GM23338 (cell line): ENCODE measurements at regions not wholly inside any gene's neighbourhood (a gene's known extent, or its start where the extent isn't known, plus 50 kb on each side); places are given as distances from the start of the nearest gene placed in this dataset.

Experiments used
- ATAC-seq: fragments of 200-7000 bp; cut with Tn5 transposase; 3 replicates; pipeline ENCODE4 v1.9.1; 2020
- DNase-seq: peaks from one replicate; pipeline ENCODE4 v3.0.0-alpha.2; 2015; ENCODE audit warnings: low spot score
- H2AFZ ChIP-seq: fragments of 200-600 bp; sonication (generic); 2 replicates; pipeline ENCODE4 v1.8.0; 2016; ENCODE audit warnings: antibody characterized with exemption, mild to moderate bottlenecking, moderate library complexity
- H3F3A ChIP-seq: fragments of 200-600 bp; sonication (generic); replicated peaks from 2 replicates; pipeline ENCODE4 v1.8.0; 2017; ENCODE audit warnings: antibody characterized with exemption, mixed run types, low read depth
- H3K27ac ChIP-seq: fragments of 200-600 bp; sonication (generic); 2 replicates; pipeline ENCODE4 v1.6.1; 2016; ENCODE audit warnings: low read depth
- H3K27me3 ChIP-seq: fragments of 200-600 bp; sonication (generic); 2 replicates; pipeline ENCODE4 v1.8.0; 2016; ENCODE audit warnings: mild to moderate bottlenecking, mixed run types, moderate library complexity; ENCODE audit not compliant: insufficient read depth
- H3K36me3 ChIP-seq: fragments of 200-600 bp; sonication (generic); 2 replicates; pipeline ENCODE4 v1.8.0; 2016; ENCODE audit warnings: mild to moderate bottlenecking; ENCODE audit not compliant: insufficient read depth
- H3K4me1 ChIP-seq: fragments of 200-600 bp; sonication (generic); 2 replicates; pipeline ENCODE4 v1.8.0; 2016; ENCODE audit warnings: mild to moderate bottlenecking, moderate library complexity; ENCODE audit not compliant: insufficient read depth
- H3K4me2 ChIP-seq: fragments of 200-600 bp; sonication (generic); 2 replicates; pipeline ENCODE4 v1.7.1; 2017; ENCODE audit warnings: mixed run types
- H3K4me3 ChIP-seq: fragments of 200-600 bp; sonication (generic); 2 replicates; pipeline ENCODE4 v1.6.1; 2016; ENCODE audit warnings: mixed run types
- H3K79me2 ChIP-seq: fragments of 200-600 bp; sonication (generic); replicated peaks from 2 replicates; pipeline ENCODE4 v1.8.0; 2017; ENCODE audit warnings: mild to moderate bottlenecking; ENCODE audit not compliant: insufficient read depth
- H3K9me2 ChIP-seq: fragments of 200-600 bp; sonication (generic); 2 replicates; pipeline ENCODE4 v1.8.0; 2017; ENCODE audit not compliant: insufficient read depth
- H4K20me1 ChIP-seq: fragments of 200-600 bp; sonication (generic); replicated peaks from 2 replicates; pipeline ENCODE4 v1.8.0; 2017; ENCODE audit warnings: mild to moderate bottlenecking; ENCODE audit not compliant: insufficient read depth
- H3K27ac Mint-ChIP-seq: 2 replicates; pipeline ENCODE4 v1.8.0; 2020; ENCODE audit warnings: inconsistent platforms, mild to moderate bottlenecking, moderate library complexity, mixed read lengths
- H3K27me3 Mint-ChIP-seq: 3 replicates; pipeline ENCODE4 v1.8.0; 2022; ENCODE audit warnings: low read depth, mild to moderate bottlenecking, moderate library complexity, mixed read lengths, inconsistent platforms; ENCODE audit not compliant: insufficient read depth, poor library complexity
- H3K36me3 Mint-ChIP-seq: 3 replicates; pipeline ENCODE4 v1.8.0; 2021; ENCODE audit warnings: low read depth, mild to moderate bottlenecking, inconsistent platforms, moderate library complexity, mixed read lengths
- H3K4me1 Mint-ChIP-seq: 3 replicates; pipeline ENCODE4 v1.8.0; 2020; ENCODE audit warnings: mild to moderate bottlenecking, inconsistent platforms, mixed read lengths
- H3K4me3 Mint-ChIP-seq: 3 replicates; pipeline ENCODE4 v1.8.0; 2021; ENCODE audit warnings: moderate library complexity, mild to moderate bottlenecking, inconsistent platforms, mixed read lengths
- H3K9me3 Mint-ChIP-seq: 3 replicates; pipeline ENCODE4 v1.8.0; 2020; ENCODE audit warnings: moderate library complexity, mild to moderate bottlenecking, inconsistent platforms, mixed read lengths
- CREB1 ChIP-seq: fragments of 250-450 bp; sonication (Bioruptor Pico); IDR thresholded peaks from 2 replicates; pipeline ENCODE4 v1.5.0; 2020; ENCODE audit warnings: low read depth, mild to moderate bottlenecking, moderate library complexity
- CTCF ChIP-seq, 2 experiments: fragments of 200-600 bp in 1 of 2; sonication (generic) in 1 of 2; conservative IDR thresholded peaks; 2 replicates each; pipeline versions ENCODE4 v1.5.1 to v1.6.1; 2016 to 2017; ENCODE audit warnings: antibody characterized with exemption in 2 of 2, low read depth in 2 of 2, mild to moderate bottlenecking in 2 of 2, moderate library complexity in 1 of 2
- EZH2 ChIP-seq: fragments of 200-600 bp; sonication (generic); IDR thresholded peaks from one replicate; pipeline ENCODE4 v1.8.0; 2017; ENCODE audit warnings: antibody characterized with exemption, mild to moderate bottlenecking, low read depth; ENCODE audit not compliant: unreplicated experiment
- EZH2phosphoT487 ChIP-seq: fragments of 200-600 bp; sonication (generic); IDR thresholded peaks from one replicate; pipeline ENCODE4 v1.8.1; 2018; ENCODE audit warnings: antibody characterized with exemption; ENCODE audit not compliant: unreplicated experiment
- JUNB ChIP-seq: IDR thresholded peaks from one replicate; pipeline ENCODE4 v1.6.1; 2016; ENCODE audit warnings: antibody characterized with exemption; ENCODE audit not compliant: unreplicated experiment
- NANOG ChIP-seq: IDR thresholded peaks from 2 replicates; pipeline ENCODE4 v1.6.1; 2016; ENCODE audit warnings: antibody characterized with exemption, borderline replicate concordance
- POLR2AphosphoS5 ChIP-seq: IDR thresholded peaks from 2 replicates; pipeline ENCODE4 v1.6.1; 2016; ENCODE audit warnings: antibody characterized with exemption, low read depth
- STAT1 ChIP-seq: IDR thresholded peaks from one replicate; pipeline ENCODE4 v1.6.1; 2016; ENCODE audit warnings: antibody characterized with exemption; ENCODE audit not compliant: unreplicated experiment
- ZNF114 ChIP-seq: fragments of 250-450 bp; sonication (Bioruptor Pico); IDR thresholded peaks from 2 replicates; pipeline ENCODE4 v1.5.0; 2020; ENCODE audit warnings: mild to moderate bottlenecking, moderate library complexity
- ZNF331 ChIP-seq: fragments of 250-450 bp; sonication (Bioruptor Pico); IDR thresholded peaks from 2 replicates; pipeline ENCODE4 v1.5.0; 2020; ENCODE audit warnings: low read depth, mild to moderate bottlenecking, moderate library complexity
- TF ChIP-seq, protein P1 (sequence below): IDR thresholded peaks from 2 replicates; pipeline ENCODE4 v1.6.1; 2016; ENCODE audit warnings: antibody characterized with exemption
- TF ChIP-seq, protein P2 (sequence below): fragments of 250-450 bp; sonication (Bioruptor Pico); IDR thresholded peaks from 2 replicates; pipeline ENCODE4 v1.5.0; 2020; ENCODE audit warnings: mild to moderate bottlenecking, moderate library complexity
- TF ChIP-seq, protein P3 (sequence below): IDR thresholded peaks from one replicate; pipeline ENCODE4 v1.6.1; 2018; ENCODE audit warnings: antibody characterized with exemption; ENCODE audit not compliant: unreplicated experiment

DNA sequence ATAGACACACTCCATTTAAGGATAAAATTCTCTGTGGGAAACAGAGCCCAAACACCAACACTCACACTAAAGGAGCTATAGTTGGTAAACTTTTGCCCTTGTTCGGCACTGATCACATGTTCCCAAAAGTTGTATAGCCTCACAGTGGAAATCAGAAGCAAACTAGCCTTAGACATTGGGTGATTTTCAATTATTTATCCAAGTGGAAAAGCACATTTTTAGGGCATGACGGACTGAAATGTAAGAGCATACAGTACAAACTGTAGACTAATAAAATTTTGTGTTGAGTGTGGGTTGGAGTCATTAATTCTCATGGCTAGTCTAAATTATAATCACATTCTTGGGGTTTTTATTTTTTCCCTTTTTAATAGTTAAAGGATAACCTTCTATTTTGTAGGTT is 202.4 kb downstream of the MOXD1 start:
- Histone ChIP-seq H3K27ac (no peak overlapping the region), H3K9me2 (no peaks in the 10 kb centered on the region), H3F3A (no peaks in the 10 kb centered on the region), H3K27me3 (no peaks in the 10 kb centered on the region), H3K4me3 (no peak overlapping the region), H4K20me1 (no peaks in the 10 kb centered on the region), H3K4me1 (no peaks in the 10 kb centered on the region), H2AFZ (no peak overlapping the region), H3K79me2 (no peaks in the 10 kb centered on the region), H3K36me3 (no peaks in the 10 kb centered on the region), H3K4me2 (no peak overlapping the region)
- no peaks in the 10 kb centered on the region for H3K27me3 Mint-ChIP-seq
- no peak for DNase-seq
- peaks cover 5% of the 10 kb centered on the region; the same call in 2 of the 3 replicates for H3K4me1 Mint-ChIP-seq
- no peak for ATAC-seq
- TF ChIP-seq POLR2AphosphoS5 (no peak), EZH2 (no peak), CREB1 (CRISPR knock-in tag) (no peak), CTCF (conservative IDR thresholded peaks at IDR 0.05; ENCODE audit: low read depth in 2 of 2) (no peak), NANOG (no peak), ZNF114 (CRISPR knock-in tag) (no peak), STAT1 (no peak), EZH2phosphoT487 (no peak), JUNB (no peak), ZNF331 (CRISPR knock-in tag) (no peak)
- TF ChIP-seq, protein P1, sequence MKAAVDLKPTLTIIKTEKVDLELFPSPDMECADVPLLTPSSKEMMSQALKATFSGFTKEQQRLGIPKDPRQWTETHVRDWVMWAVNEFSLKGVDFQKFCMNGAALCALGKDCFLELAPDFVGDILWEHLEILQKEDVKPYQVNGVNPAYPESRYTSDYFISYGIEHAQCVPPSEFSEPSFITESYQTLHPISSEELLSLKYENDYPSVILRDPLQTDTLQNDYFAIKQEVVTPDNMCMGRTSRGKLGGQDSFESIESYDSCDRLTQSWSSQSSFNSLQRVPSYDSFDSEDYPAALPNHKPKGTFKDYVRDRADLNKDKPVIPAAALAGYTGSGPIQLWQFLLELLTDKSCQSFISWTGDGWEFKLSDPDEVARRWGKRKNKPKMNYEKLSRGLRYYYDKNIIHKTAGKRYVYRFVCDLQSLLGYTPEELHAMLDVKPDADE, result no peak
- TF ChIP-seq, protein P2, sequence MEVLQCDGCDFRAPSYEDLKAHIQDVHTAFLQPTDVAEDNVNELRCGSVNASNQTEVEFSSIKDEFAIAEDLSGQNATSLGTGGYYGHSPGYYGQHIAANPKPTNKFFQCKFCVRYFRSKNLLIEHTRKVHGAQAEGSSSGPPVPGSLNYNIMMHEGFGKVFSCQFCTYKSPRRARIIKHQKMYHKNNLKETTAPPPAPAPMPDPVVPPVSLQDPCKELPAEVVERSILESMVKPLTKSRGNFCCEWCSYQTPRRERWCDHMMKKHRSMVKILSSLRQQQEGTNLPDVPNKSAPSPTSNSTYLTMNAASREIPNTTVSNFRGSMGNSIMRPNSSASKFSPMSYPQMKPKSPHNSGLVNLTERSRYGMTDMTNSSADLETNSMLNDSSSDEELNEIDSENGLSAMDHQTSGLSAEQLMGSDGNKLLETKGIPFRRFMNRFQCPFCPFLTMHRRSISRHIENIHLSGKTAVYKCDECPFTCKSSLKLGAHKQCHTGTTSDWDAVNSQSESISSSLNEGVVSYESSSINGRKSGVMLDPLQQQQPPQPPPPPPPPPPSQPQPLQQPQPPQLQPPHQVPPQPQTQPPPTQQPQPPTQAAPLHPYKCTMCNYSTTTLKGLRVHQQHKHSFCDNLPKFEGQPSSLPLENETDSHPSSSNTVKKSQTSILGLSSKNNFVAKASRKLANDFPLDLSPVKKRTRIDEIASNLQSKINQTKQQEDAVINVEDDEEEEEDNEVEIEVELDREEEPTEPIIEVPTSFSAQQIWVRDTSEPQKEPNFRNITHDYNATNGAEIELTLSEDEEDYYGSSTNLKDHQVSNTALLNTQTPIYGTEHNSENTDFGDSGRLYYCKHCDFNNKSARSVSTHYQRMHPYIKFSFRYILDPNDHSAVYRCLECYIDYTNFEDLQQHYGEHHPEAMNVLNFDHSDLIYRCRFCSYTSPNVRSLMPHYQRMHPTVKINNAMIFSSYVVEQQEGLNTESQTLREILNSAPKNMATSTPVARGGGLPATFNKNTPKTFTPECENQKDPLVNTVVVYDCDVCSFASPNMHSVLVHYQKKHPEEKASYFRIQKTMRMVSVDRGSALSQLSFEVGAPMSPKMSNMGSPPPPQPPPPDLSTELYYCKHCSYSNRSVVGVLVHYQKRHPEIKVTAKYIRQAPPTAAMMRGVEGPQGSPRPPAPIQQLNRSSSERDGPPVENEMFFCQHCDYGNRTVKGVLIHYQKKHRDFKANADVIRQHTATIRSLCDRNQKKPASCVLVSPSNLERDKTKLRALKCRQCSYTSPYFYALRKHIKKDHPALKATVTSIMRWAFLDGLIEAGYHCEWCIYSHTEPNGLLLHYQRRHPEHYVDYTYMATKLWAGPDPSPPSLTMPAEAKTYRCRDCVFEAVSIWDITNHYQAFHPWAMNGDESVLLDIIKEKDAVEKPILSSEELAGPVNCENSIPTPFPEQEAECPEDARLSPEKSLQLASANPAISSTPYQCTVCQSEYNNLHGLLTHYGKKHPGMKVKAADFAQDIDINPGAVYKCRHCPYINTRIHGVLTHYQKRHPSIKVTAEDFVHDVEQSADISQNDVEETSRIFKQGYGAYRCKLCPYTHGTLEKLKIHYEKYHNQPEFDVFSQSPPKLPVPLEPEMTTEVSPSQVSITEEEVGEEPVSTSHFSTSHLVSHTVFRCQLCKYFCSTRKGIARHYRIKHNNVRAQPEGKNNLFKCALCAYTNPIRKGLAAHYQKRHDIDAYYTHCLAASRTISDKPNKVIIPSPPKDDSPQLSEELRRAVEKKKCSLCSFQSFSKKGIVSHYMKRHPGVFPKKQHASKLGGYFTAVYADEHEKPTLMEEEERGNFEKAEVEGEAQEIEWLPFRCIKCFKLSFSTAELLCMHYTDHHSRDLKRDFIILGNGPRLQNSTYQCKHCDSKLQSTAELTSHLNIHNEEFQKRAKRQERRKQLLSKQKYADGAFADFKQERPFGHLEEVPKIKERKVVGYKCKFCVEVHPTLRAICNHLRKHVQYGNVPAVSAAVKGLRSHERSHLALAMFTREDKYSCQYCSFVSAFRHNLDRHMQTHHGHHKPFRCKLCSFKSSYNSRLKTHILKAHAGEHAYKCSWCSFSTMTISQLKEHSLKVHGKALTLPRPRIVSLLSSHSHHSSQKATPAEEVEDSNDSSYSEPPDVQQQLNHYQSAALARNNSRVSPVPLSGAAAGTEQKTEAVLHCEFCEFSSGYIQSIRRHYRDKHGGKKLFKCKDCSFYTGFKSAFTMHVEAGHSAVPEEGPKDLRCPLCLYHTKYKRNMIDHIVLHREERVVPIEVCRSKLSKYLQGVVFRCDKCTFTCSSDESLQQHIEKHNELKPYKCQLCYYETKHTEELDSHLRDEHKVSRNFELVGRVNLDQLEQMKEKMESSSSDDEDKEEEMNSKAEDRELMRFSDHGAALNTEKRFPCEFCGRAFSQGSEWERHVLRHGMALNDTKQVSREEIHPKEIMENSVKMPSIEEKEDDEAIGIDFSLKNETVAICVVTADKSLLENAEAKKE (CRISPR knock-in tag), result no peak
- TF ChIP-seq, protein P3, sequence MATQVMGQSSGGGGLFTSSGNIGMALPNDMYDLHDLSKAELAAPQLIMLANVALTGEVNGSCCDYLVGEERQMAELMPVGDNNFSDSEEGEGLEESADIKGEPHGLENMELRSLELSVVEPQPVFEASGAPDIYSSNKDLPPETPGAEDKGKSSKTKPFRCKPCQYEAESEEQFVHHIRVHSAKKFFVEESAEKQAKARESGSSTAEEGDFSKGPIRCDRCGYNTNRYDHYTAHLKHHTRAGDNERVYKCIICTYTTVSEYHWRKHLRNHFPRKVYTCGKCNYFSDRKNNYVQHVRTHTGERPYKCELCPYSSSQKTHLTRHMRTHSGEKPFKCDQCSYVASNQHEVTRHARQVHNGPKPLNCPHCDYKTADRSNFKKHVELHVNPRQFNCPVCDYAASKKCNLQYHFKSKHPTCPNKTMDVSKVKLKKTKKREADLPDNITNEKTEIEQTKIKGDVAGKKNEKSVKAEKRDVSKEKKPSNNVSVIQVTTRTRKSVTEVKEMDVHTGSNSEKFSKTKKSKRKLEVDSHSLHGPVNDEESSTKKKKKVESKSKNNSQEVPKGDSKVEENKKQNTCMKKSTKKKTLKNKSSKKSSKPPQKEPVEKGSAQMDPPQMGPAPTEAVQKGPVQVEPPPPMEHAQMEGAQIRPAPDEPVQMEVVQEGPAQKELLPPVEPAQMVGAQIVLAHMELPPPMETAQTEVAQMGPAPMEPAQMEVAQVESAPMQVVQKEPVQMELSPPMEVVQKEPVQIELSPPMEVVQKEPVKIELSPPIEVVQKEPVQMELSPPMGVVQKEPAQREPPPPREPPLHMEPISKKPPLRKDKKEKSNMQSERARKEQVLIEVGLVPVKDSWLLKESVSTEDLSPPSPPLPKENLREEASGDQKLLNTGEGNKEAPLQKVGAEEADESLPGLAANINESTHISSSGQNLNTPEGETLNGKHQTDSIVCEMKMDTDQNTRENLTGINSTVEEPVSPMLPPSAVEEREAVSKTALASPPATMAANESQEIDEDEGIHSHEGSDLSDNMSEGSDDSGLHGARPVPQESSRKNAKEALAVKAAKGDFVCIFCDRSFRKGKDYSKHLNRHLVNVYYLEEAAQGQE, result no peak
- H3K36me3 Mint-ChIP-seq, result no peaks in the 10 kb centered on the region
- peaks cover 6% of the 10 kb centered on the region; the same call in 2 of the 3 replicates for H3K9me3 Mint-ChIP-seq
- no peak overlapping the region for H3K4me3 Mint-ChIP-seq
- no peak overlapping the region for H3K27ac Mint-ChIP-seq
